T-helper 2 cell treated with Interferon-gamma antibody and Interleukin-4, amounts not matched to agents 5 μg/mL and 100 μg/mL, for 36 hours (primary cell): ENCODE measurements at regions not wholly inside any gene's neighbourhood (a gene's known extent, or its start where the extent isn't known, plus 50 kb on each side); places are given as distances from the start of the nearest gene placed in this dataset.

ENCODE experiments used
- DNase-seq: peaks from one replicate; pipeline ENCODE4 v3.0.0; 2021; ENCODE audit warnings: low spot score
- H3K27ac Mint-ChIP-seq: one replicate; pipeline ENCODE4 v1.8.0; 2021; ENCODE audit warnings: mild to moderate bottlenecking, mixed read lengths
- H3K27me3 Mint-ChIP-seq: one replicate; pipeline ENCODE4 v1.8.0; 2021; ENCODE audit warnings: low read depth, mixed read lengths
- H3K36me3 Mint-ChIP-seq: one replicate; pipeline ENCODE4 v1.8.0; 2021; ENCODE audit warnings: low read depth, mixed read lengths
- H3K4me1 Mint-ChIP-seq: one replicate; pipeline ENCODE4 v1.8.0; 2021; ENCODE audit warnings: low read depth, mixed read lengths
- H3K4me3 Mint-ChIP-seq: one replicate; pipeline ENCODE4 v1.8.0; 2022; ENCODE audit warnings: mild to moderate bottlenecking, moderate library complexity, mixed read lengths
- H3K9me3 Mint-ChIP-seq: one replicate; pipeline ENCODE4 v1.8.0; 2021; ENCODE audit warnings: mixed read lengths

GRCh38 chr5:179430193-179431175, 85.2 kb upstream of the ADAMTS2 start:
- Mint-ChIP-seq H3K36me3 (no peaks in the 10 kb centered on the region), H3K4me1 (no peaks in the 10 kb centered on the region), H3K27ac (no peak overlapping the region), H3K27me3 (no peaks in the 10 kb centered on the region), H3K4me3 (no peak overlapping the region), H3K9me3 (no peaks in the 10 kb centered on the region)
- DNase-seq, result no peak

GRCh38 chr5:179427676-179428056, 82.4 kb upstream of the ADAMTS2 start:
- DNase-seq, result no peak
- H3K4me3 Mint-ChIP-seq, result no peak overlapping the region
- no peaks in the 10 kb centered on the region for H3K9me3 Mint-ChIP-seq
- H3K27ac Mint-ChIP-seq, result no peak overlapping the region
- no peaks in the 10 kb centered on the region for H3K36me3 Mint-ChIP-seq
- H3K4me1 Mint-ChIP-seq, result no peaks in the 10 kb centered on the region
- no peaks in the 10 kb centered on the region for H3K27me3 Mint-ChIP-seq

GRCh38 chr5:179427032-179427675, 81.9 kb upstream of the ADAMTS2 start:
- Mint-ChIP-seq H3K36me3 (no peaks in the 10 kb centered on the region), H3K27me3 (no peaks in the 10 kb centered on the region), H3K9me3 (no peaks in the 10 kb centered on the region), H3K4me3 (no peak overlapping the region), H3K4me1 (no peaks in the 10 kb centered on the region), H3K27ac (no peak overlapping the region)
- no peak for DNase-seq

- Mint-ChIP-seq H3K27me3 (no peaks in the 10 kb centered on the region), H3K27ac (no peak overlapping the region)
Measured at GRCh38 chr5:179422908-179423481, 77.7 kb upstream of the ADAMTS2 start.

GRCh38 chr5:179422213-179422855, 77.1 kb upstream of the ADAMTS2 start:
- Mint-ChIP-seq H3K27me3 (no peaks in the 10 kb centered on the region), H3K9me3 (no peaks in the 10 kb centered on the region), H3K4me3 (no peak overlapping the region), H3K4me1 (no peaks in the 10 kb centered on the region), H3K36me3 (no peaks in the 10 kb centered on the region), H3K27ac (no peak overlapping the region)
- DNase-seq, result no peak

More at GRCh38 chr5:179422908-179423481, 77.7 kb upstream of the ADAMTS2 start:
- H3K36me3 Mint-ChIP-seq, result no peaks in the 10 kb centered on the region
- DNase-seq, result no peak
- no peaks in the 10 kb centered on the region for H3K9me3 Mint-ChIP-seq
- H3K4me1 Mint-ChIP-seq, result no peaks in the 10 kb centered on the region
- H3K4me3 Mint-ChIP-seq, result no peak overlapping the region

GRCh38 chr5:179421144-179421901, 76.1 kb upstream of the ADAMTS2 start:
- Mint-ChIP-seq H3K36me3 (no peaks in the 10 kb centered on the region), H3K27ac (no peak overlapping the region), H3K4me3 (no peak overlapping the region), H3K4me1 (no peaks in the 10 kb centered on the region), H3K9me3 (no peaks in the 10 kb centered on the region), H3K27me3 (no peaks in the 10 kb centered on the region)
- no peak for DNase-seq

- H3K36me3 Mint-ChIP-seq, result no peaks in the 10 kb centered on the region
- H3K4me3 Mint-ChIP-seq, result no peak overlapping the region
- no peak overlapping the region for H3K27ac Mint-ChIP-seq
- no peaks in the 10 kb centered on the region for H3K9me3 Mint-ChIP-seq
- H3K27me3 Mint-ChIP-seq, result no peaks in the 10 kb centered on the region
- DNase-seq, result no peak
- H3K4me1 Mint-ChIP-seq, result no peaks in the 10 kb centered on the region
Measured at GRCh38 chr5:179420476-179420875, 75.2 kb upstream of the ADAMTS2 start.

GRCh38 chr5:179418972-179419371, 73.7 kb upstream of the ADAMTS2 start:
- no peaks in the 10 kb centered on the region for H3K27me3 Mint-ChIP-seq
- H3K27ac Mint-ChIP-seq, result no peak overlapping the region
- DNase-seq, result no peak
- no peaks in the 10 kb centered on the region for H3K4me1 Mint-ChIP-seq
- H3K9me3 Mint-ChIP-seq, result no peaks in the 10 kb centered on the region
- H3K4me3 Mint-ChIP-seq, result no peak overlapping the region
- no peaks in the 10 kb centered on the region for H3K36me3 Mint-ChIP-seq

GRCh38 chr5:179417696-179418095, 72.4 kb upstream of the ADAMTS2 start:
- Mint-ChIP-seq H3K36me3 (no peaks in the 10 kb centered on the region), H3K27me3 (no peaks in the 10 kb centered on the region), H3K27ac (no peak overlapping the region), H3K4me3 (no peak overlapping the region), H3K9me3 (no peaks in the 10 kb centered on the region), H3K4me1 (no peaks in the 10 kb centered on the region)
- no peak for DNase-seq

- H3K4me3 Mint-ChIP-seq, result no peak overlapping the region
- no peaks in the 10 kb centered on the region for H3K27me3 Mint-ChIP-seq
- H3K36me3 Mint-ChIP-seq, result no peaks in the 10 kb centered on the region
- H3K27ac Mint-ChIP-seq, result no peak overlapping the region
- DNase-seq, result no peak
- no peaks in the 10 kb centered on the region for H3K4me1 Mint-ChIP-seq
- no peaks in the 10 kb centered on the region for H3K9me3 Mint-ChIP-seq
Measured at GRCh38 chr5:179417016-179417415, 71.8 kb upstream of the ADAMTS2 start.

GRCh38 chr5:179416114-179416822, 71.0 kb upstream of the ADAMTS2 start:
- H3K4me3 Mint-ChIP-seq, result no peak overlapping the region
- no peak overlapping the region for H3K27ac Mint-ChIP-seq
- no peaks in the 10 kb centered on the region for H3K27me3 Mint-ChIP-seq
- DNase-seq, result no peak
- H3K9me3 Mint-ChIP-seq, result no peaks in the 10 kb centered on the region
- no peaks in the 10 kb centered on the region for H3K4me1 Mint-ChIP-seq
- no peaks in the 10 kb centered on the region for H3K36me3 Mint-ChIP-seq

GRCh38 chr5:179415291-179416060, 70.2 kb upstream of the ADAMTS2 start:
- H3K36me3 Mint-ChIP-seq, result no peaks in the 10 kb centered on the region
- no peaks in the 10 kb centered on the region for H3K4me1 Mint-ChIP-seq
- no peaks in the 10 kb centered on the region for H3K27me3 Mint-ChIP-seq
- H3K27ac Mint-ChIP-seq, result no peak overlapping the region
- H3K4me3 Mint-ChIP-seq, result no peak overlapping the region
- no peak for DNase-seq
- no peaks in the 10 kb centered on the region for H3K9me3 Mint-ChIP-seq
